ENCODE measurements at regions not wholly inside any gene's neighbourhood (a gene's known extent, or its start where the extent isn't known, plus 50 kb on each side); places are given as distances from the start of the nearest gene placed in this dataset.

DNA sequence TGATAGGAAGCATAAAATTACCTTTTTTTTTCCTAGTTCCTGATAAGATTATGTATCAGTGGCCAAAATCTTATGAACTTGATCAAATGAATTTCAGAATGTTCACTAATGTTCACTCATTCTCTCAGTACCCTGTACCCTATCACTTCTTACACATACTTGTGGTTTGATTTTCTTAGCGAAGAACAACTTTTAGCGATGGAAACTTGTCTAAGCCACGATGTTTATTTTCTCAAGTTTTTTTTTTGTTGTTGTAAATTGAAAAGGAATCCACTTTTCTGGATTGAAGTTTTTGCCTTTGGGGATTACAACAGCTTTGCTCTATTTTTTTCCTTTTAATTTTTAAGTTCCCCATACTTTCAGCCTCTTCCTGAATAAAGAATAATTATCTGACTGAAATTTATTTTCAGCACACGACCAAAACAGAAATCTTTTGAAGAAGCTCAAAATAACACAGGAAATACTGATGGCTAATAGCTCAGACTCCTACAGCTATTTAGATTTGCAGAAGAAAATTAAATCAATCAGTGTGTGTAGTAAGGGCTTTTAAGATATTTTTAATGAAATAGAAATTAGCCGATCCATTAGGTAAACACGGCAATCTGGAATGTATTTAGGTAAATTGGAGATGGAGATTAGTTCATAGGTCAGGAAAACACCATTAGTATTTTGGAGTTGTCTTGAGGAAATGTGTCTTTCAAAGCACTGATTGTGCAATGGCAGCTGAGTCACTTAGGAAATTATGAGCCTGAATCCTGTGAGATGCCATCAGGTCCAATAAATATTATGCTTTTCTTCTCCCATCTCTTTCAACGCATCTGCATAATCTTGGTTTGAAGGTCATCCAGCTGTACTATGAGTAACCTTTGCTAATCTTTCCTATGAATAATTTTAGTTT is 217.5 kb downstream of the GJA1 start:
- peak; percentile 75 for ATAC-seq
- no peaks in the 10 kb centered on the region for H3K27me3 ChIP-seq
- H3K36me3 ChIP-seq, result no peaks in the 10 kb centered on the region
- TF ChIP-seq POLR2AphosphoS5 (IDR thresholded peaks at IDR 0.05) (peak; percentile 71), CTCF (IDR thresholded peaks at IDR 0.05) (no peak)
- peak overlapping the region in 3 of 4 donors; percentile 22 to 45 (median 26) for H3K27ac ChIP-seq
- H3K4me3 ChIP-seq, result no peak overlapping the region
- peaks cover 0 to 5% (median 0%) of the 10 kb centered on the region in 3 donors for H3K4me1 ChIP-seq
- WGBS, 2 donors (ENCODE audit: low coverage in 1 of 2), result 47 to 67% methylated on average over 7 of the region's 7 CpGs
- H3K9me3 ChIP-seq, result no peaks in the 10 kb centered on the region

DNA sequence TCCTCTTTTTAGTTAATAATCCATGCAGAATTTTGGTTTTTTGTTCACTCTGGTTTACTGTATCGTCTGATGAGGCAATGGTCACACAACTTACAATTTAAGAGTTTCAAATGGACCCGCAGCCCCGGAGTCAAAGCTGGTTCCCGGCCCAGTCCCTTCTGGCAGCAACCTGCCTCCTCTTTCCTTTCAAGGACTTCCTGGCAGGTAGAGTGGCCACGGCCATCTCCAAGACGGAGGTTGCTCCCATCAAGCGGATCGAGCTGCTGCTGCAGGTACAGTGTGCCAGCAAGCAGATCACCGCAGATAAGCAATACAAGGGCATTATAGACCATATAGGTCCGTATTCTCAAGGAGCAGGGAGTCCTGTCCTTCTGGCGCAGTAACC is 218.2 kb downstream of the GJA1 start:
- no peaks in the 10 kb centered on the region for H3K27me3 ChIP-seq
- peaks cover 0 to 5% (median 0%) of the 10 kb centered on the region in 3 donors for H3K4me1 ChIP-seq
- H3K36me3 ChIP-seq, result no peaks in the 10 kb centered on the region
- no peak overlapping the region for H3K4me3 ChIP-seq
- H3K27ac ChIP-seq, result peak overlapping the region in 3 of 4 donors; percentile 22 to 45 (median 26)
- H3K9me3 ChIP-seq, result no peaks in the 10 kb centered on the region
- no peak for TF ChIP-seq CTCF (IDR thresholded peaks at IDR 0.05)
- no peak for TF ChIP-seq POLR2AphosphoS5 (IDR thresholded peaks at IDR 0.05)
- TF ChIP-seq POLR2A (IDR thresholded peaks at IDR 0.05), result no peak
- no peak for TF ChIP-seq EP300 (IDR thresholded peaks at IDR 0.05)
- ATAC-seq, result no peak
- 76 to 92% methylated on average over 7 to 8 of the region's 11 CpGs for WGBS, 2 donors (ENCODE audit: low coverage in 1 of 2)

- H3K27ac ChIP-seq, result no peak overlapping the region
- no peaks in the 10 kb centered on the region for H3K9me3 ChIP-seq
- TF ChIP-seq POLR2AphosphoS5 (IDR thresholded peaks at IDR 0.05), result no peak
- TF ChIP-seq POLR2A (IDR thresholded peaks at IDR 0.05), result no peak
- no peak for TF ChIP-seq CTCF (IDR thresholded peaks at IDR 0.05)
- no peak for TF ChIP-seq EP300 (IDR thresholded peaks at IDR 0.05)
- no peak overlapping the region for H3K4me3 ChIP-seq
- no peak for ATAC-seq
- no peaks in the 10 kb centered on the region for H3K36me3 ChIP-seq
- H3K27me3 ChIP-seq, result no peaks in the 10 kb centered on the region
- peaks cover 0 to 5% (median 0%) of the 10 kb centered on the region in 3 donors for H3K4me1 ChIP-seq
Observed at GRCh38 chr6:121657972-121658371, 222.5 kb downstream of the GJA1 start.

DNA sequence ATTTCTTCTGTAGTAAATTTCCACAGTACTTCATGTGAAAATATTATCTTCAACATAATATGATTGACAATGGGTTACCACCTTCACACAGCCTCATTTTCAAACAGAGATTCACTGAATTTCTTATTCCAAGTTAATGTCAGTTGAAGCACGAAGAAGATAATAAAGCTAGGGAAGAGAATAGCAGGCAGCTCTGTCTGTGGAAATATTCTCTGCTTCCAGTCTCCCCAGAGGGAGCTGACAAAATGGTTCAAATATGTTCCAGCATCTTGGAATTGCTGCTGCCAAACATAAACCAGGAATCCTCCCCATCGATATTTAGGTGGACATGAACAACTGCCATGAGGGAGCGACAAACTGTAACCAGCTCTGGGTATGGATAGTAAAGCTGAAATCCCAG is 224.8 kb downstream of the GJA1 start:
- no peaks in the 10 kb centered on the region for H3K27me3 ChIP-seq
- no peak for ATAC-seq
- TF ChIP-seq POLR2AphosphoS5 (IDR thresholded peaks at IDR 0.05), result no peak
- TF ChIP-seq CTCF (IDR thresholded peaks at IDR 0.05), result no peak
- TF ChIP-seq EP300 (IDR thresholded peaks at IDR 0.05), result no peak
- TF ChIP-seq POLR2A (IDR thresholded peaks at IDR 0.05), result no peak
- no peaks in the 10 kb centered on the region for H3K9me3 ChIP-seq
- H3K4me1 ChIP-seq, result no peaks in the 10 kb centered on the region
- WGBS, 2 donors (ENCODE audit: low coverage in 1 of 2), result 61% methylated on average over 3 of the region's 3 CpGs; no CpG with 5 or more reads in 1 of the 2 donors
- H3K27ac ChIP-seq, result no peak overlapping the region
- H3K4me3 ChIP-seq, result no peak overlapping the region
- no peaks in the 10 kb centered on the region for H3K36me3 ChIP-seq

GRCh38 chr6:121663292-121663810 is 227.9 kb downstream of the GJA1 start:
- no peaks in the 10 kb centered on the region for H3K36me3 ChIP-seq
- no peak overlapping the region for H3K4me3 ChIP-seq
- ATAC-seq, result no peak
- H3K9me3 ChIP-seq, result no peaks in the 10 kb centered on the region
- peaks cover 0 to 9% (median 3%) of the 10 kb centered on the region in 3 donors for H3K4me1 ChIP-seq
- TF ChIP-seq EP300 (IDR thresholded peaks at IDR 0.05) (no peak), CTCF (IDR thresholded peaks at IDR 0.05) (no peak), POLR2AphosphoS5 (IDR thresholded peaks at IDR 0.05) (no peak), POLR2A (IDR thresholded peaks at IDR 0.05) (no peak)
- H3K27me3 ChIP-seq, result no peaks in the 10 kb centered on the region
- no peak overlapping the region for H3K27ac ChIP-seq

Data from gastroesophageal sphincter (tissue), 4 donors.